ENCODE measurements at regions not wholly inside any gene's neighbourhood (a gene's known extent, or its start where the extent isn't known, plus 50 kb on each side); places are given as distances from the start of the nearest gene placed in this dataset.

- no peak for TF ChIP-seq CTCF (IDR thresholded peaks at IDR 0.05)
- no peak for TF ChIP-seq ZFX (IDR thresholded peaks at IDR 0.05; ENCODE audit: borderline replicate concordance)
These were observed 168.7 kb upstream of the SKOR2 start for GRCh38 chr18:47420130-47420529.
